ENCODE measurements at regions not wholly inside any gene's neighbourhood (a gene's known extent, or its start where the extent isn't known, plus 50 kb on each side); places are given as distances from the start of the nearest gene placed in this dataset.

- TF ChIP-seq REST (IDR thresholded peaks at IDR 0.05; ENCODE audit: unreplicated experiment) = no peak
- no peak for TF ChIP-seq NANOG (IDR thresholded peaks at IDR 0.05; ENCODE audit: borderline replicate concordance)
Measured at GRCh38 chr13:37435881-37436280, 162.7 kb downstream of the POSTN start (continued).

- Mint-ChIP-seq H3K4me3 (no peak overlapping the region), H3K9me3 (no peaks in the 10 kb centered on the region), H3K27ac (no peak overlapping the region), H3K4me1 (no peaks in the 10 kb centered on the region), H3K27me3 (ENCODE audit: insufficient read depth, low read depth, poor library complexity) (no peaks in the 10 kb centered on the region), H3K36me3 (ENCODE audit: low read depth) (no peaks in the 10 kb centered on the region)
- H3K4me2 ChIP-seq = no peak overlapping the region
- H3K79me2 ChIP-seq (replicated peaks; ENCODE audit: insufficient read depth) = no peaks in the 10 kb centered on the region
- no peaks in the 10 kb centered on the region for H3K4me1 ChIP-seq (ENCODE audit: insufficient read depth)
- DNase-seq (ENCODE audit: low spot score) (no peak), ATAC-seq (no peak)
- no peaks in the 10 kb centered on the region for H3K36me3 ChIP-seq (ENCODE audit: insufficient read depth)
- no peaks in the 10 kb centered on the region for H3K9me2 ChIP-seq (ENCODE audit: insufficient read depth)
- H3K27ac ChIP-seq (ENCODE audit: low read depth) = no peak overlapping the region
- no peaks in the 10 kb centered on the region; the same call in 1 of the 2 replicates for H4K20me1 ChIP-seq (replicated peaks; ENCODE audit: insufficient read depth)
- no peaks in the 10 kb centered on the region for H3F3A ChIP-seq (replicated peaks; ENCODE audit: low read depth)
- no peaks in the 10 kb centered on the region for H3K27me3 ChIP-seq (ENCODE audit: insufficient read depth)
- H3K4me3 ChIP-seq = no peak overlapping the region
- H2AFZ ChIP-seq = no peak overlapping the region
- no peak for TF ChIP-seq ZNF331 (CRISPR knock-in tag; IDR thresholded peaks at IDR 0.05; ENCODE audit: low read depth)
- no peak for TF ChIP-seq CTCF (conservative IDR thresholded peaks at IDR 0.05; ENCODE audit: low read depth in 2 of 2)
- TF ChIP-seq CREB1 (CRISPR knock-in tag; IDR thresholded peaks at IDR 0.05; ENCODE audit: low read depth) = no peak
- TF ChIP-seq POLR2AphosphoS5 (IDR thresholded peaks at IDR 0.05; ENCODE audit: low read depth) = no peak
- no peak for TF ChIP-seq NANOG (IDR thresholded peaks at IDR 0.05; ENCODE audit: borderline replicate concordance)
- TF ChIP-seq JUNB (IDR thresholded peaks at IDR 0.05; ENCODE audit: unreplicated experiment) = no peak
- TF ChIP-seq EZH2phosphoT487 (IDR thresholded peaks at IDR 0.05; ENCODE audit: unreplicated experiment) = no peak
- no peak for TF ChIP-seq REST (IDR thresholded peaks at IDR 0.05; ENCODE audit: unreplicated experiment)
- TF ChIP-seq STAT1 (IDR thresholded peaks at IDR 0.05; ENCODE audit: unreplicated experiment) = no peak
- TF ChIP-seq ETS1 (IDR thresholded peaks at IDR 0.05) = no peak
- TF ChIP-seq ZNF114 (CRISPR knock-in tag; IDR thresholded peaks at IDR 0.05) = no peak
- no peak for TF ChIP-seq EZH2 (IDR thresholded peaks at IDR 0.05; ENCODE audit: low read depth, unreplicated experiment)
Measured at GRCh38 chr13:37433086-37433485, 165.5 kb downstream of the POSTN start.

Data from GM23338 (cell line).